ENCODE measurements at regions not wholly inside any gene's neighbourhood (a gene's known extent, or its start where the extent isn't known, plus 50 kb on each side); places are given as distances from the start of the nearest gene placed in this dataset.
A peak's percentile ranks its signal among the peaks of the same experiment; 100 is the strongest.

- intact Hi-C loops (cut with DNase I; ENCODE audit: low total_unique reads): no loop called here
- H3K27me3 ChIP-seq: no peaks in the 10 kb centered on the region
- TF ChIP-seq POLR2A (IDR thresholded peaks at IDR 0.05) (no peak), CTCF (IDR thresholded peaks at IDR 0.05) (no peak)
- DNase-seq: no peak
- no peaks in the 10 kb centered on the region for H3K4me1 ChIP-seq
- H3K4me3 ChIP-seq: no peak overlapping the region
- H3K9me3 ChIP-seq: no peaks in the 10 kb centered on the region
- no peaks in the 10 kb centered on the region for H3K36me3 ChIP-seq
- no peak overlapping the region for H3K27ac ChIP-seq
Observed at GRCh38 chr20:10799735-10800134, 125.9 kb upstream of the JAG1 start.

GRCh38 chr20:10800288-10800687 is 126.5 kb upstream of the JAG1 start:
- intact Hi-C loops (cut with DNase I; ENCODE audit: low total_unique reads): no loop called here
- no peak for DNase-seq
- H3K4me1 ChIP-seq: no peaks in the 10 kb centered on the region
- H3K36me3 ChIP-seq: no peaks in the 10 kb centered on the region
- no peaks in the 10 kb centered on the region for H3K9me3 ChIP-seq
- no peak overlapping the region for H3K4me3 ChIP-seq
- no peak for TF ChIP-seq CTCF (IDR thresholded peaks at IDR 0.05)
- no peak for TF ChIP-seq POLR2A (IDR thresholded peaks at IDR 0.05)
- H3K27me3 ChIP-seq: no peaks in the 10 kb centered on the region
- no peak overlapping the region for H3K27ac ChIP-seq

- no peak overlapping the region for H3K4me3 ChIP-seq
- intact Hi-C loops (cut with DNase I; ENCODE audit: low total_unique reads): no loop called here
- no peak overlapping the region for H3K27ac ChIP-seq
- TF ChIP-seq POLR2A (IDR thresholded peaks at IDR 0.05) (no peak), CTCF (IDR thresholded peaks at IDR 0.05) (no peak)
- H3K36me3 ChIP-seq: no peaks in the 10 kb centered on the region
- H3K27me3 ChIP-seq: no peaks in the 10 kb centered on the region
- no peaks in the 10 kb centered on the region for H3K4me1 ChIP-seq
- no peak for DNase-seq
- H3K9me3 ChIP-seq: no peaks in the 10 kb centered on the region
Observed at GRCh38 chr20:10802236-10802635, 128.4 kb upstream of the JAG1 start.

- Histone ChIP-seq H3K4me3 (no peak overlapping the region), H3K27ac (peak overlapping the region; percentile 44 to 47), H3K36me3 (no peaks in the 10 kb centered on the region), H3K9me3 (no peaks in the 10 kb centered on the region), H3K27me3 (no peaks in the 10 kb centered on the region), H3K4me1 (no peaks in the 10 kb centered on the region)
- peak in 1 of 2 donors; percentile 37 for DNase-seq
- TF ChIP-seq POLR2A (IDR thresholded peaks at IDR 0.05) (no peak), CTCF (IDR thresholded peaks at IDR 0.05) (no peak)
- intact Hi-C loops (cut with DNase I; ENCODE audit: low total_unique reads): no loop called here
Observed at GRCh38 chr20:10805764-10806163, 132.0 kb upstream of the JAG1 start.

GRCh38 chr20:10806539-10806938 is 132.7 kb upstream of the JAG1 start:
- Histone ChIP-seq H3K9me3 (no peaks in the 10 kb centered on the region), H3K27me3 (no peaks in the 10 kb centered on the region), H3K27ac (peak overlapping the region in 1 of 2 donors; percentile 47), H3K4me1 (no peaks in the 10 kb centered on the region), H3K36me3 (no peaks in the 10 kb centered on the region), H3K4me3 (no peak overlapping the region)
- intact Hi-C loops (cut with DNase I; ENCODE audit: low total_unique reads): no loop called here
- no peak for DNase-seq
- TF ChIP-seq CTCF (IDR thresholded peaks at IDR 0.05): no peak
- TF ChIP-seq POLR2A (IDR thresholded peaks at IDR 0.05): no peak

Measured in uterus (tissue), 3 donors.